LNCaP clone FGC (cell line): ENCODE measurements at regions not wholly inside any gene's neighbourhood (a gene's known extent, or its start where the extent isn't known, plus 50 kb on each side); places are given as distances from the start of the nearest gene placed in this dataset.

Source experiments
- DNase-seq: peaks from one replicate; pipeline ENCODE4 v3.0.0-alpha.2; 2011; ENCODE audit warnings: low read depth
- H3K4me3 ChIP-seq: 2 replicates; pipeline ENCODE4 v1.5.1; 2011; ENCODE audit warnings: mild to moderate bottlenecking, low read depth, low read length, control low read depth
- CTCF ChIP-seq: IDR thresholded peaks from 2 replicates; pipeline ENCODE4 v1.5.1; 2012; ENCODE audit warnings: mild to moderate bottlenecking; ENCODE audit not compliant: control insufficient read depth, insufficient read depth; ENCODE audit errors: extremely low read depth

DNA sequence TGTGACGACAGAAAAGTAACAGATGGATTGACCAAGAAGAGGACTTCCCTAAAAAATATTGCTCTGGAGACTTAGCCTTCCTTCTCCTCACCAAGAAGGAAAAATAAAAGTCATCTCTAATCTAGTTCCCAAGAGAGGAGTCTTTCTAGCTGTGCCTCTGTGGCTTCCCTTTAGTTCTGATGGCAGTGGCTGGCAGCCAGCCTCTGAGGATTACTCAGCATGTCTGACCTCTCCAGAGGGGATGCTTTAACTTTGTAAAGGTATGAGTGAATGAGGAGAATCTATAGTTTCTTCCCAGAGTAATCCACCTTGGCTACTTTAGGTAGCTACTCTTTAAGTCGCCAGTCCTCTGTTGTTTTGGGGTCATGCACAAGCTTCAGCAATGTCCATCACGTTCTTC lies 163.9 kb upstream of the KIT start:
- DNase-seq = no peak
- H3K4me3 ChIP-seq = no peak overlapping the region
- TF ChIP-seq CTCF = no peak

GRCh38 chr4:54495091-54495490 lies 162.7 kb upstream of the KIT start:
- no peak for TF ChIP-seq CTCF
- DNase-seq = no peak
- H3K4me3 ChIP-seq = no peak overlapping the region

DNA sequence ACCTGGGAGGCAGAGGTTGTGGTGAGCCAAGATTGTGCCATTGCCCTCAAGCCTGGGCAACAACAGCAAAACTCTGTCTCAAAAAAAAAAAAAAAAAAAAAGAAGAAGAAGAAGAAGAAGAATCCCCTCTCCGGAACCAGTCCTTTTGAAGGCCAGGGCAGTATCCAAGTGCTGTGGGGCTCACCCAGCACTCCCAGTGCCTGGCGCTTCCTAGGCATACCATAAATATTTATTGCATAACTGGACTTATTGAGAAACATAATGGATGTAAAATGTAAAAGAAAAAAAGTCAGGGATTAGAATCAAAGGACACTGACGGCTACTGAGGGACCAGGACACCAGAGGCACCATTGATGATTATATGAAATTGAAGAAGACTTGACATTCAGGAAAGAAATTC lies 162.1 kb upstream of the KIT start:
- DNase-seq = no peak
- no peak overlapping the region for H3K4me3 ChIP-seq
- no peak for TF ChIP-seq CTCF

GRCh38 chr4:54496412-54496811 lies 161.3 kb upstream of the KIT start:
- H3K4me3 ChIP-seq = no peak overlapping the region
- DNase-seq = no peak
- no peak for TF ChIP-seq CTCF

DNA sequence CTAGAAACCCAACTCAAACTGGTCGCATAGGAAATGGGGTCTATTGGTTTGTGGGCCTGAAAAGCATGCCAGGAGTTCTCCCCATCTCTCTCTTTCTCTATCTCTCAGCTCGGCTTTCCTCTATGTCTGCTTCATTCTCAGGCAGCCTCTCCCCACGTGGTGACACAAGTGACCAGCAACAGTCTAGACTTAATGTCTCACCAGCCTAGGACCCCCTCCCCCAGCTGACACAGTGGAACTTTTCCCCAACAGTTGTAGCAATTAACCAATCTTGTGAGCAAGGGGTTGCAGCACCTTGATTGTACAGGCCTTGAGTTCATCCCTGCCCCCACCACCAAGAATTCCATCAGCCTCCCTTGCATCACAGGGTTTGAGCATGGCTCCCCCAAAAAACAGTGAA lies 159.8 kb upstream of the KIT start:
- DNase-seq = no peak
- H3K4me3 ChIP-seq = no peak overlapping the region
- no peak for TF ChIP-seq CTCF

DNA sequence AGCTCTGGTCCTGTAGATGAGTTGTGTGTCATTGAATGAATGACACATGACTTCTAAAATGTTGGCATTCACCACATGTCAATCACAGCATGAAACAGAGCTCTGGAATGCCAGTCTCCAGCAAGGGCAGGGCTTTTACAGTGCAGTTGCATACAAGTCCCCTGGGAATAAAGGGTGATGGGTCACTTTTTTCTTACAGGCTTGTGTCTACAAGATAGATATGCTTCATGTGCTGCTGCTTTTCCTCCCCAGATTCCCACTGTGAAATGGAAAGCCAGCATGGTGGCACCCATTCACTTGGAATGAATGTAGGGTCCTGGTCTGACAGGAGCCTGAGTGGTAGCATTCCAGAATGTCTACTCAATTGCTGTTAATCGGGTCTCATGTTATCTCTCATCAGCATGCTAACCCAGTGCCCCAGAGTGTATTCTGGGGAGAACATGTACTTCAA lies 159.1 kb upstream of the KIT start:
- no peak for TF ChIP-seq CTCF
- no peak for DNase-seq
- H3K4me3 ChIP-seq = no peak overlapping the region

GRCh38 chr4:54499308-54500074 lies 158.3 kb upstream of the KIT start:
- DNase-seq = no peak
- TF ChIP-seq CTCF = no peak
- no peak overlapping the region for H3K4me3 ChIP-seq
